ENCODE measurements at regions not wholly inside any gene's neighbourhood (a gene's known extent, or its start where the extent isn't known, plus 50 kb on each side); places are given as distances from the start of the nearest gene placed in this dataset.

- no peak for DNase-seq
These were observed 52.3 kb upstream of the KLHL25 start for GRCh38 chr15:85847031-85847430.

- DNase-seq = no peak
These were observed 55.2 kb upstream of the KLHL25 start for GRCh38 chr15:85849946-85850345.

DNA sequence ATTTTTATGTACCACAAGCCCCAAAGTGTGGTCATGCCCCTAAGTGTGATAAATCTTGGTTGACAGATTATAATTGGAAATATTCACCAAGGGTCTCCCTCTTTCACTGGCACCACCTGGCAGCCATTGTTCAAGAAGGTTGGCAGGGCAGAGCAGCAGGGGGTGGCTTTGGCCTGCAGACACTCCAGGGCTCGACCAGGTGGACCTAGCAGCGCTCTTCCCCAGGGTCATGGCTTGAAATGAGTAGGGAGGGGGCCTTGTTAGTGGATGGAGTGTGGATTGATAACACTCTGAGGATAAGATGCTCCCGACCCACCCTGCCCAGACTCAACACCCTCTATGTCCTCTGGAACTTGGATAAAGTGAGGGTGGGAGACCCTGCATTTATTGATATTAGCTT lies 58.2 kb upstream of the KLHL25 start:
- DNase-seq = no peak

GRCh38 chr15:85854345-85855097 lies 59.8 kb upstream of the KLHL25 start:
- peak; percentile 44 to 69 for DNase-seq

GRCh38 chr15:85858586-85859375 lies 64.1 kb upstream of the KLHL25 start:
- peak; percentile 63 to 72 for DNase-seq

GRCh38 chr15:85859671-85860070 lies 64.9 kb upstream of the KLHL25 start:
- DNase-seq = no peak

- DNase-seq = no peak
These were observed 65.9 kb upstream of the KLHL25 start for GRCh38 chr15:85860394-85861161.

GRCh38 chr15:85865070-85865684 lies 70.5 kb upstream of the KLHL25 start:
- DNase-seq = peak in 1 of 2 donors; percentile 6

DNA sequence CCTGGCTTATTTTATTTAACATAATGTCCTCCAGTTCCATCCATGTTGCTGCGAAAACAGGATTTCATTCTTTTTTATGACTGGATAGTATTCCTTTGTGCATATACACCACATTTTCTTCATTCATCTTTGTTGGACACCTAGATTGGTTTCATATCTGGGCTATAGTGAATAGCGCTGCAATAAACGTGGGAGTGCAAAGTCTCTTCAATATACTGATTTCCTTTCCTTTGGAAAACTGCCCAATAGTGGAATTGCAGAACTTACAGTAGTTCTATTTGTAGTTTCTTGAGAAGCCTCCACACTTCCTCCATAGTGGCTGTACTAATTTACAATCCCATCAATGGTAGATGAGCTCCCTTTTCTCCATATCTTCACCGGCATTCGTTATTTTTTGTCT lies 72.5 kb upstream of the KLHL25 start:
- no peak for DNase-seq

DNA sequence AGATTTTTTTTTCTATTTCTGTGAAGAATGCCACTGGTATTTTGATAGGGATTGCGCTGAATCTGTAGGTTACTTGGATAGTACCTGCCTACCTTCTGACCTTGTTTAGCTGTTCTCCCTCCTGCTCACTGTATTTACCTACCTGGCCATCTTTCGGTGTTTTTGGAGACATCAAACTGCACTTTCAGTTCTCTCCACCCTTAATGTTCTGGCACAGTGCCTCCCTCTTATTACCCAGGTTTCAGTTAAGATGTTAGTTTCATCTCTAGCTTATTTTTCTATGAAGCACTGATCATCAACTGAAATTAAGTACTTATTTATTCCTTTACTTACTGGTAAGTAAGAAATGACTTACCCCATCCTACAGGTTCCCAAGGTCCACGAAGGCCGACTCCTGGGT lies 74.4 kb upstream of the KLHL25 start:
- DNase-seq = no peak

DNA sequence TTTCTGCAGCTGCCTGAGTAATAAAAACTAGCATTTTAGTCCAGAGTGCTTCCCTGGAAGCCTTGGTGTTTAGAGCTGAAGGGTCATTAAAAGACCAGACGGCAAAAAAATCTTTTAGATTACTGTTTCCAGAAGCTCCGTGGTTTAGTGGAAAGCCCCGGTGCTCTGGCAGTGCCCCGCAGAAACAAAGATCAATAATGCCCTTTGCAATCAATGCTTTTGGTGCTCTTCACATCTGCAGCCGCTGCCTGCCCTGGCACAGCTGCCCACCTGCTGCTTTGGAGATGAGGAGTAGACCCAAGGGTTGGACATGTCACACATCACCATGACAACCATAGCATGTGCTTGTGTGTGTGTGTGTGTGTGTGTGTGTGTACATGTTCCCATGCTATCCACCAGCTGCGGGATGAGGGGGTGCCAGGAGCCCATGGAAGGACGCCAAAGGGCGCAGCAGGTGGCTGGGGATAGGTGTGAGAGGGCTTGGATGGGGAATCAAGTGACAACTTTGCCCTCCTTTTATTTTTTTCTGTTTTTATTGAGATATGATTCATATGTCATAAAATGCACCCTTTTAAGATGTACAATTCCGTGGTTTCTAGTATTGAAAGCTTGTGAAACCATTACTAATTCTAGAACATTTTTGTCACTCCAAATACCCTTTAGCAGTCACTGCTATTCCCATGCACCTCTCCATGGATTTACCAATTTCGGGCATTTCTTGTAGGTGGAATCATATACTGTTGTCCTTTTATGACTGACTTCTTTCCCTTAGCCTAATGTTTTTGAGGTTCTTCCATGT lies 75.7 kb upstream of the KLHL25 start:
- no peak for DNase-seq

- DNase-seq = no peak
These were observed 76.8 kb upstream of the KLHL25 start for GRCh38 chr15:85871545-85871944.

GRCh38 chr15:85872125-85872524 lies 77.4 kb upstream of the KLHL25 start:
- DNase-seq = no peak

DNA sequence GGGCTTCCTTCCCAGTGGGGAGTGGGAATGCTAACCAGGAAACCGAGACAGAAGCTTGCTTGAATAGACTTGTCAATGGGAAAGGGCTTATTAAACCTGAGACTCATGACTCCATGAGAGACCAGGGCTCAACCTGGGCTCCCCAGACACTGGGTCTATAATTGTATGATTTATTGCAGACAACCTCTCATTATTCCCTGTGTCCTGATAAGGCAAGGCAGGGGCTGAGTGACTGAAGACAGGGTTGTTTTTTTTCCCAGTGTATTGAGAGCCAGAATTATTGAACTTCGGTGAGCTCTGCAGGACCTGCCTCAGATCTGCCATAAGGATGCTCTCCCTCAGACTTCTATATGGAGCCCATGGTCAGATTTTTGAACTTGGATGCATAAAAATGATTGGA lies 79.5 kb upstream of the KLHL25 start:
- DNase-seq = no peak

DNA sequence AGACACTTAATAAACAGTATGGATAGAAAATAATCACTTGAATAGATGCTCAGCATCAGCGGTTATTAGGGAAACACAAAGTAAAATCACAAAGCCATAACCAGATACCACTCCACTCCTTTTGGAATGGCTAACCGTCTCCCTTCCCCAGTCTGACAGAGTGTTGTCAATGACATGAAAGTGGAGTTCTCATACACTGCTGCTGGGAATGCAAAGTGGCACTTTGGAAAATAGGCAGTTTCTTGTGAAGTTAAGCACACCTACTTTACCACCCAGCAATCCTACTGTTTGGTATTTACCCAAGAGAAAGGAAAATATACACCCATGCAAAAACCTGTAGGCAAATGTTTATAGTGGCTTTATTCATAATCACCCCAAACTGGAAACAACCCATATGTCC lies 81.0 kb upstream of the KLHL25 start:
- no peak for DNase-seq

DNA sequence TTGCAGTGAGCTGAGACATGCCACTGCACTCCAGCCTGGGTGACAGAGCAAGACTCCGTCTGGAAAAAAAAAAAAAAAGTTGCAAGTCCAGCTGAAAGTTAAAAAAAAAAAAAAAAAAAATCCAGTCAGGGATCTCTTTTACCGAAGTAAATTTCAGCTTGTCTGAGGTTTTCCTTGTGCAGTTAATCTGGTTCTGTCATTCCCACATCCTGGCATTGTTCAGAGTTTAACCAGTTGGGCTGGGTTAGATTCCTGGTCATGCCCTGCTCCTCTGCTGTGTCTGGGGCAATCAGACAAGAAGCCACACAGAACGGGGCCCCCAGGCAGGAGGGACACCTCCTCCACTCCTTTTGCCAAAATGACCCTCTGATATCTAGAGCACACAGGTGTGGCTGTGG lies 84.1 kb upstream of the KLHL25 start:
- DNase-seq = no peak

GRCh38 chr15:85879334-85880163 lies 84.8 kb upstream of the KLHL25 start:
- no peak for DNase-seq

DNA sequence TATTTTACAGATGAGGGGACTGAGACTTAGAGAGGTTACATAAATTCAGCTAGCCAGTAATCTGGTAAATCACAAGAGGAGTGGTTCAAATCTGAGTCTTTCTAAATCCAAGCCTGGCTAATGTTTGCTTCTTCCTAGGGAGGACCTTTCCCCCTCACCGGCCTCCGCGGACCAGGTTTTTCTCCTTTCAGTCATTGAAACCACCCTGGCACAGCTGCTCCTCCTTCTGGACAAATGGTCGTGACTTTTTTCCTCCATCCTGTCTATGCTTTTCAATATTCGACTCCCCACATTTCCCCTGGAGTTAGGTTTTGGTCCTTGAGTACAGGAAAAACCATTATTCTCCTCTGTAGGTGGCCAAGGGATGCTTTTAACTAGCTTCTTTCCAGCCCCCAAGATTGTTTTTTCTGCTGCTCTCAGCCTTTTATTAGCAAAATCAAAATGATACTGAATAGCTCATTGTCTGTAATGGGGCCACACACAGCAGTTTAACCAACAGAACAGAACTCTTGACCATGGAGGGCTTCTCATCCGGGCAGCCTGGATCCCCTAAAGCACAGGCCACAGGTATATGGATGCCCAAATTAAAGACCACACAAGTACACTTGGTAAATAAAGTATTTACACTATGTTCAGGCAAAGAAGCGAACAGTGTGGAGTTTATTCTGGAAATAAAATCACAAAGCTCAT lies 85.9 kb upstream of the KLHL25 start:
- no peak for DNase-seq

DNA sequence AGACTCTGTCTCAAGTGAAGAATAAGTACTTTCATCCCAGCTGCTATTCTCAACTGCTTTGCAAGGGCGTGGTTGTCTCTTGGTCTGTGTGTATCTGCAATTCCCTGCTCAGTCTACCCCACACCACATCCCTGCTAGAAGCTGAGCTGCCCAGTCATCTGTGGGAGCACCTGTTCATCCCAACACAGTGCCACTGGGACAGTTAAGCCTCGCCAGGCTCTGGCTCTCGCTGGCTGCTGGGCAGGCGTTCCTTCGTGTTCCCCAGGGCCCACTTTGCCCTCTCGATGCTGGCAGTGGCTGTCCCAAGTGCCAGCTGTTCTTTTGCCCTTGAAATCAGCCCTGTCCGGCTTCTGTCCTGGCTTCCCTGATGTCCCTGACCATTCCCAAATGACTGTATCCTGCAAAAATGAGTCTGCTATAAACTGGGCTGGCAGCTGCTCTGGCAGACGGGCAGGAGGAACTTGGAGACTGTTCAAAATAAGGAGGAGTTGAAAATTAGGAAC lies 91.6 kb upstream of the KLHL25 start:
- DNase-seq = no peak

DNA sequence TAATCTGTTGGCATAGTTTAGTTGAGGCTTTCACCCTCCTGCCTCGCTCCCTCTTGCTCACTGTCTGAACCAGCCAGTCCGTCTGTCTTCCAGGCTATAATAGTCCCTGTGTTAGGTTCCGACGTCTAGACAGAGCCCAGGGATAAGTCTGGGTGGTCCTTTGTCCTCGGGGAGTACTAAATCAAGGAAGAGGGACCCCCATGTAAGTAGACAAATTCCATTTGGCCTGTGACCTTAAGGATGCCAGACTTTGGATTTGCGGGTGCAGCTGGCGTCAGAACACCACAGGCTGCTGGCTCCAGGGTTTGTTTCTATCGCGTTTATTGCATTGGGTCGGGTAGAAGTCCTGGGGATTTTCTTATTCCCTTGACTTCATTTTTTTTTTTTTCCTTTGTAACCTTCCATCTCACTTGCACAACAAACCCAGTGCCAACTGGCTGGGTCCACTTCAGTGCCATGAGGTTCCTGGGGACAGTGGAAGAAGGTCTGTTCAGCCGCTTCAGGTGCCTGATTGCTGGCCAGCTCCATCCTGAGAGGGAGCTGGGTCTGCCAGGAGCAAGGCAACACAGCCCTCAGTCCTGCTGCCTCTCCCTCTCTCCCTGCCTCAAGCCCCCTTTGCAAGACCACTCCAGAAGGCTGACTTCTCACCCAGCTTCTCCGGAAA lies 95.4 kb upstream of the KLHL25 start:
- no peak for DNase-seq
